Fibroblast of pulmonary artery (primary cell): ENCODE measurements at regions not wholly inside any gene's neighbourhood (a gene's known extent, or its start where the extent isn't known, plus 50 kb on each side); places are given as distances from the start of the nearest gene placed in this dataset.

Source experiments
- DNase-seq: peaks from one replicate; pipeline ENCODE4 v3.0.0-alpha.2; 2010; ENCODE audit warnings: low read depth
- H3K4me3 ChIP-seq: replicated peaks from 2 replicates; pipeline ENCODE4 v1.5.1; 2011; ENCODE audit warnings: low read depth, mild to moderate bottlenecking, control low read depth, low read length, moderate library complexity
- TF ChIP-seq, protein P1 (sequence below): IDR thresholded peaks from 2 replicates; pipeline ENCODE4 v1.5.1; 2011; ENCODE audit warnings: mild to moderate bottlenecking, control low read depth, low read length, inconsistent platforms; ENCODE audit errors: missing control alignments

DNA sequence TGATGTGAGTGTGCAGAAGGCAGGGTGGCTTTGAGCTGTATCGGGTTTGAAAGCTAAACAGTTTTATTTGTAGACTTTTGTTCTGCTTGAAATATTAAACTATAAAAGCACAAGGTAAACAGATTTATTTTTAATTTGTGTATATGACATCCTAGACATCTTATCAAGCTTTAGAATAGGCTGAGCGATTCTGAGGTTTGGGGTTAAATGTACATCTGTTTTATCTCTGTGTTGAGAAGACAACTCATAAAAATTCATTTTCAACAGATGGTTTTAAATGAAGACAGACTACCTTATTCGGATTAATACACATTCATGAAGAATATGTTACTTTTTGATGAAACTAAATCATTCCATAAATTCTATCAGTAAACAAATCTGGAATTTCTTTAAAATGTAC lies 368.8 kb downstream of the RPRM start:
- DNase-seq: no peak
- no peak overlapping the region for H3K4me3 ChIP-seq
- TF ChIP-seq, protein P1, sequence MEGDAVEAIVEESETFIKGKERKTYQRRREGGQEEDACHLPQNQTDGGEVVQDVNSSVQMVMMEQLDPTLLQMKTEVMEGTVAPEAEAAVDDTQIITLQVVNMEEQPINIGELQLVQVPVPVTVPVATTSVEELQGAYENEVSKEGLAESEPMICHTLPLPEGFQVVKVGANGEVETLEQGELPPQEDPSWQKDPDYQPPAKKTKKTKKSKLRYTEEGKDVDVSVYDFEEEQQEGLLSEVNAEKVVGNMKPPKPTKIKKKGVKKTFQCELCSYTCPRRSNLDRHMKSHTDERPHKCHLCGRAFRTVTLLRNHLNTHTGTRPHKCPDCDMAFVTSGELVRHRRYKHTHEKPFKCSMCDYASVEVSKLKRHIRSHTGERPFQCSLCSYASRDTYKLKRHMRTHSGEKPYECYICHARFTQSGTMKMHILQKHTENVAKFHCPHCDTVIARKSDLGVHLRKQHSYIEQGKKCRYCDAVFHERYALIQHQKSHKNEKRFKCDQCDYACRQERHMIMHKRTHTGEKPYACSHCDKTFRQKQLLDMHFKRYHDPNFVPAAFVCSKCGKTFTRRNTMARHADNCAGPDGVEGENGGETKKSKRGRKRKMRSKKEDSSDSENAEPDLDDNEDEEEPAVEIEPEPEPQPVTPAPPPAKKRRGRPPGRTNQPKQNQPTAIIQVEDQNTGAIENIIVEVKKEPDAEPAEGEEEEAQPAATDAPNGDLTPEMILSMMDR: no peak

DNA sequence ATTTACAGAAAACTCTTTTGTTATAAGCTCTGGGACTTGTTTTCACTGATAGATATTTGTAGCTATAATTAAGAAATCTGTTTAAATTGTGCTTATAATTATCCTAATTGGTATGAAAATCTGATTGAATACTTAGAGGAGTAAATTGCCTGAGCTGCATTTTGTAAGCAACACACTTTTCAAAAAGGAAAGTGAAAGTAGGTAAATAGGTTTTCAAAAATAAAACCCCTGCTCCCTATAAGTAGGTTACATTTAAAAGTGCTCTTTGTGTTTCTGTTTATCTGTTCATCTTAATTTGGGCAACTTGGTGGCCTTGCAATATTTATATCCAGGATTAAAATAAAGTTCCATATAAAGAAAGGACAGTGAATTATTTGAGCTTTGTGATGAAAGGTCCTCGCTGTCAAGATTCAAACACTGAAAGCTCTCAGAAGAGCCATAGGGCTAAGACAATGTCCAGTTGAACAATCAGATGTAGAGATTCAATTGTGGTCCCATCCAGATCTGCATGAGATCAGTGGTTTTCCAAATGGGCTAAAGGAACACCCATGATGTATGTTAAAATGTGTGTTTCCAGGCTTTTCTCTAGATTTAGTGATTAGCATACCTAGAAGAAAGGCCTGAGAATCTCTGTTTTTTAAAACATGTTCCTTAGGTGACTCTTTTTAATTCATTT lies 371.6 kb downstream of the RPRM start:
- DNase-seq: no peak
- H3K4me3 ChIP-seq: no peak overlapping the region
- TF ChIP-seq, protein P1: no peak

- no peak for DNase-seq
- no peak overlapping the region for H3K4me3 ChIP-seq
- TF ChIP-seq, protein P1: no peak
Observed at GRCh38 chr2:153105829-153106578, 372.6 kb downstream of the RPRM start.

GRCh38 chr2:153101187-153101586 lies 377.4 kb downstream of the RPRM start:
- H3K4me3 ChIP-seq: no peak overlapping the region
- TF ChIP-seq, protein P1: no peak
- DNase-seq: peak; percentile 4

- TF ChIP-seq, protein P1: no peak
- H3K4me3 ChIP-seq: no peak overlapping the region
- DNase-seq: no peak
Observed at GRCh38 chr2:153100151-153100550, 378.4 kb downstream of the RPRM start.

DNA sequence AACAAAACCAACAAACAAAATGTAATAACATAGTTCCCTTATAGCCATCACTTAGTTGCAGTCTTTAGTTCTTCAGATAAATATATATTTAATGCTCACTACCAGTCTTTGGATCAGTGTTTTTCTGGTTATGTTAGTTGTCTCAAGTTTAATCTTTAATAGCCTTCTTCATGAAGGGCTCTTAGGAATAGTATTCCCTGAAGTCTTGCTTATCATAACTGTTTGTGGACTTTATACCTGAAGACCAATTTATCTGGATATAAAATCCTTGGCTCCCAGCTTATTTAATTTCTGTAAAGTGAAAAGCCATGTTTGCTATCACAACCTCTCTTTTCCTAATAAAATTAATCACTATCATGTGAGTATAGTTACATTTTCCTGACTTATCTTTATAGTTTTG lies 379.7 kb downstream of the ARL6IP6 start:
- TF ChIP-seq, protein P1: no peak
- DNase-seq: no peak
- no peak overlapping the region for H3K4me3 ChIP-seq
